CD4-positive, alpha-beta T cell (primary cell): ENCODE measurements at regions not wholly inside any gene's neighbourhood (a gene's known extent, or its start where the extent isn't known, plus 50 kb on each side); places are given as distances from the start of the nearest gene placed in this dataset.

Source experiments
- ATAC-seq: fragments of 200-7000 bp; cut with Tn5 transposase; one replicate; pipeline ENCODE4 v1.10.0; 2022; ENCODE audit warnings: mild to moderate bottlenecking; ENCODE audit not compliant: poor library complexity
- CTCF ChIA-PET: fragments of 350-600 bp; sonication (Branson Sonifier 250); formaldehyde crosslinking; loops from one replicate; lab custom pipeline; 2021; ENCODE audit warnings: antibody characterized with exemption, inconsistent platforms; lab: Charles Lee
- POLR2A ChIA-PET: fragments of 350-600 bp; sonication (Branson Sonifier 250); formaldehyde crosslinking; loops from one replicate; lab custom pipeline; 2021; ENCODE audit warnings: antibody characterized with exemption, inconsistent platforms; lab: Charles Lee
- DNase-seq, 14 experiments: peaks; one replicate each; pipeline ENCODE4 v3.0.0-alpha.2; 2013 to 2020; ENCODE audit warnings: mixed read lengths in 2 of 14
- H3K27ac ChIP-seq, 2 donors: one replicate each; pipeline versions ENCODE4 v1.5.1 to v1.7.0; 2013; ENCODE audit warnings: low read length in 2 of 2, low read depth in 1 of 2, mild to moderate bottlenecking in 1 of 2
- H3K27me3 ChIP-seq, 2 experiments: 1 replicate in 1 of 2; 2 replicates in 1 of 2; pipeline versions ENCODE4 v1.6.1 to v1.7.0; 2013; ENCODE audit warnings: low read length in 2 of 2, control low read depth in 1 of 2, mild to moderate bottlenecking in 1 of 2, moderate library complexity in 1 of 2; ENCODE audit not compliant: insufficient read depth in 2 of 2, control insufficient read depth in 1 of 2
- H3K36me3 ChIP-seq: one replicate; pipeline ENCODE4 v1.6.1; 2013; ENCODE audit warnings: low read length, control low read depth; ENCODE audit not compliant: insufficient read depth
- H3K4me1 ChIP-seq: one replicate; pipeline ENCODE4 v1.6.1; 2013; ENCODE audit warnings: low read length, control low read depth; ENCODE audit not compliant: insufficient read depth
- H3K4me3 ChIP-seq: one replicate; pipeline ENCODE4 v1.5.1; 2013; ENCODE audit warnings: mild to moderate bottlenecking, low read length, moderate library complexity
- H3K9me3 ChIP-seq, 2 experiments: 1 replicate in 1 of 2; 2 replicates in 1 of 2; pipeline versions ENCODE4 v1.6.1 to v1.7.0; 2013; ENCODE audit warnings: low read length in 2 of 2, mild to moderate bottlenecking in 2 of 2, control low read depth in 1 of 2, moderate library complexity in 1 of 2; ENCODE audit not compliant: control insufficient read depth in 1 of 2, insufficient read depth in 1 of 2
- H3K27ac Mint-ChIP-seq: one replicate; pipeline ENCODE4 v1.8.0; 2020; ENCODE audit warnings: mixed read lengths
- H3K27me3 Mint-ChIP-seq: one replicate; pipeline ENCODE4 v1.8.0; 2021; ENCODE audit warnings: mixed read lengths
- H3K36me3 Mint-ChIP-seq: one replicate; pipeline ENCODE4 v1.8.0; 2021; ENCODE audit warnings: low read depth, mixed read lengths
- H3K4me1 Mint-ChIP-seq: one replicate; pipeline ENCODE4 v1.8.0; 2021; ENCODE audit warnings: low read depth, mixed read lengths
- H3K4me3 Mint-ChIP-seq: one replicate; pipeline ENCODE4 v1.8.0; 2020; ENCODE audit warnings: mild to moderate bottlenecking, mixed read lengths
- H3K9me3 Mint-ChIP-seq: one replicate; pipeline ENCODE4 v1.8.0; 2020; ENCODE audit warnings: mixed read lengths
- CTCF ChIP-seq: fragments of 200-600 bp; IDR thresholded peaks from one replicate; pipeline ENCODE4 v1.8.0; 2022; ENCODE audit warnings: antibody characterized with exemption, mild to moderate bottlenecking
- intact Hi-C, 2 experiments: fragments of 100-400 bp; cut with DNase I in 1 of 2; cut with micrococcal nuclease in 1 of 2; formaldehyde crosslinking; loops; one replicate each; pipeline versions ENCODE4 v1.15.1 to v1.9.0; 2023 to 2025; cut with DNase I, micrococcal nuclease

DNA sequence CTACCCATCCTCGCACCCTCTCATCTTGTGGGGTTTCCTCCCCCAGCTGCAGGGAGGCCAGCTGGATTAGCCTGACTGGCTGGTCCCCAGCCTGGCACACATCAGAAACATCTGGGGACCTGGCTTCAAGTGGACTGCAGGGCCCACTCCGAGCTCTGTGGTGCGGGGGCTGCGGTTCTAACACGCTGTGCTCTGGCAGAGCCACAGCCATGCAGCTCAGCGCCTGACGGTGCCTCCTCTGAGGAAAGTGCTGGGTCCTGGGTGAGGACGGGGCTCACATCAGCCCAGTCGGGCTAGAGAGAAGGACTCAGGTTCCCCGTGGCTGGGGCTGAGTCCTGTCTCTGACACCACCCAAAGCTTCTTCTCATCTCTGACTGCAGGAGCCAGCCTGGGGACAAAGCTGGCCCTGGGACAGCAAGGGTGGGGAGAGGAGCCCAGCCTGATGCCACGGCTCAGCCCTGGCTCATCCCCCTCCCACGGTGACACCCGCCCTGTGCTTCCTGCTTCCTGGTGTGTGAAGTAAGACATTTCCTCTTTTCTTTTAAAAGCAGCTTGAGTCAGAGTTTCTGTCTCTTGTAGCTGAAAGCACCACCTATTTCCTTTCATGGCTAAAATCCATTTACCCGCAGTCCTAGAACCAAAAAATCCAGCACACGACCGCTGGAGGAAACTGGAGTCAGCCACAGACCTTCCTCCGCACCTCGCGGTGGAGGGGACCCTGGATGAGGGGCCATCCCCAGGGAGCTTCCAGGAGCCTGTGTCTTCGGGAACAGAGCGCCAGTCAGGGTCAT lies 127.4 kb upstream of the AFDN start:
- H3K4me3 ChIP-seq: peak overlapping the region; percentile 36
- peak in 12 of 14 experiments; percentile 10 to 68 (median 42) for DNase-seq
- H3K9me3 Mint-ChIP-seq: no peaks in the 10 kb centered on the region
- ChIA-PET CTCF (no interaction called here), POLR2A (no interaction called here)
- peaks cover under 1 to 9% of the 10 kb centered on the region in 2 experiments for H3K27me3 ChIP-seq
- intact Hi-C loops: no loop called here
- no peaks in the 10 kb centered on the region for H3K36me3 Mint-ChIP-seq
- H3K27ac ChIP-seq: no peak overlapping the region
- ATAC-seq: peak; percentile 84
- H3K36me3 ChIP-seq: no peaks in the 10 kb centered on the region
- H3K27me3 Mint-ChIP-seq: peaks cover 39% of the 10 kb centered on the region
- TF ChIP-seq CTCF: no peak
- no peak overlapping the region for H3K27ac Mint-ChIP-seq
- peaks cover 21% of the 10 kb centered on the region for H3K4me1 Mint-ChIP-seq
- peak overlapping the region; percentile 73 for H3K4me3 Mint-ChIP-seq
- H3K4me1 ChIP-seq: peaks cover 19% of the 10 kb centered on the region
- peaks cover 0 to 8% of the 10 kb centered on the region in 2 experiments for H3K9me3 ChIP-seq

DNA sequence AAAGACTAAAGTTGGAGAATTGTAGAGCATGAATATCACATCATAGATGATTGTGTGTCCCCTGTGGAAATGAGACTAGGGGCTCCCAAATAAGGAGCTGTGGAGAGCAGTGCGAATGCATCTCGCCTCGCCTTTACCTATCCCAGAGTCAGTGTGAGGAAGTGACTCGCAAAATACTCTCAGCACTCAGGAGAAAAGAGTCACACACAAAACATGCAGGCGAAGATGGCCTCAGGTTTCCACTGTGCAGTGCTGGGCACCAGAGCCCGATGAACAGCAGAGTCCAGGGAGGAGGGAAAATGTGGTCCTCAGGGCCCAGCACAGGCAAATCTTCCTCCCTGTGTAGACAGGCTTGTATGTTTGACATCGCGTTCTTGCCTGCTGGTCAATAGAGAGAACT lies 126.5 kb upstream of the AFDN start:
- Mint-ChIP-seq H3K27me3 (peaks cover 40% of the 10 kb centered on the region), H3K27ac (no peak overlapping the region), H3K4me3 (peak overlapping the region; percentile 73), H3K9me3 (no peaks in the 10 kb centered on the region), H3K36me3 (no peaks in the 10 kb centered on the region), H3K4me1 (peaks cover 26% of the 10 kb centered on the region)
- Histone ChIP-seq H3K36me3 (no peaks in the 10 kb centered on the region), H3K4me1 (peaks cover 28% of the 10 kb centered on the region), H3K27ac (no peak overlapping the region), H3K27me3 (peaks cover 3 to 18% of the 10 kb centered on the region in 2 experiments), H3K9me3 (peaks cover 0 to 13% of the 10 kb centered on the region in 2 experiments), H3K4me3 (no peak overlapping the region)
- ChIA-PET POLR2A (no interaction called here), CTCF (no interaction called here)
- DNase-seq (no peak), ATAC-seq (no peak)
- TF ChIP-seq CTCF: no peak
- intact Hi-C loops: no loop called here

DNA sequence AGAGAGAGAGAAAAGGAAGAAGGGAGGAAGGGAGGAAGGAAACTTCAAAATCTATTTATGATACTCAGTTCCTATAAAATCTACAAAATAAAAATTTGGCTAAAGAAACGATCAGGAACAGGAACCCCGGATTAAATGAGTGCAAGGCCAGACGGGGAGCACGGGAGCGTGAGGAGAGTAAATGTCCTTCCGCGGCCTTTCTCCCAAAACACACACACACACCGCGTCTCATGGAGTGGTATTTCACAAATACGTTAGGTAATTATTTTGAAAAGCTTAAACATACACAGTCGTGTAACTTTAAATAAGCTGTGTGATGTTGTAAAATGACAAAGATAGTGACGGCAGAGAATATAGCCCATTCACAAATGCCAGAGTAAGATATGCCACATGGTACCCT lies 125.7 kb upstream of the AFDN start:
- POLR2A ChIA-PET: no interaction called here
- intact Hi-C loops: no loop called here
- H3K27me3 Mint-ChIP-seq: peaks cover 45% of the 10 kb centered on the region

More for the DNA sequence above, 125.7 kb upstream of the AFDN start:
- ATAC-seq: no peak
- Mint-ChIP-seq H3K27ac (no peak overlapping the region), H3K4me1 (peaks cover 34% of the 10 kb centered on the region), H3K36me3 (no peaks in the 10 kb centered on the region), H3K4me3 (no peak overlapping the region), H3K9me3 (no peaks in the 10 kb centered on the region)
- no peak for TF ChIP-seq CTCF
- peaks cover 5 to 22% of the 10 kb centered on the region in 2 experiments for H3K27me3 ChIP-seq
- no peaks in the 10 kb centered on the region for H3K36me3 ChIP-seq
- no peak overlapping the region for H3K27ac ChIP-seq
- DNase-seq: no peak
- H3K4me1 ChIP-seq: peaks cover 35% of the 10 kb centered on the region
- peaks cover 0 to 20% of the 10 kb centered on the region in 2 experiments for H3K9me3 ChIP-seq
- CTCF ChIA-PET: no interaction called here
- H3K4me3 ChIP-seq: no peak overlapping the region
